NCI-H1105 (cell line): ENCODE measurements at regions not wholly inside any gene's neighbourhood (a gene's known extent, or its start where the extent isn't known, plus 50 kb on each side); places are given as distances from the start of the nearest gene placed in this dataset.

Source experiments
- DNase-seq: peaks from one replicate; lab custom pipeline; 2025; lab: John Stamatoyannopoulos, UW

DNA sequence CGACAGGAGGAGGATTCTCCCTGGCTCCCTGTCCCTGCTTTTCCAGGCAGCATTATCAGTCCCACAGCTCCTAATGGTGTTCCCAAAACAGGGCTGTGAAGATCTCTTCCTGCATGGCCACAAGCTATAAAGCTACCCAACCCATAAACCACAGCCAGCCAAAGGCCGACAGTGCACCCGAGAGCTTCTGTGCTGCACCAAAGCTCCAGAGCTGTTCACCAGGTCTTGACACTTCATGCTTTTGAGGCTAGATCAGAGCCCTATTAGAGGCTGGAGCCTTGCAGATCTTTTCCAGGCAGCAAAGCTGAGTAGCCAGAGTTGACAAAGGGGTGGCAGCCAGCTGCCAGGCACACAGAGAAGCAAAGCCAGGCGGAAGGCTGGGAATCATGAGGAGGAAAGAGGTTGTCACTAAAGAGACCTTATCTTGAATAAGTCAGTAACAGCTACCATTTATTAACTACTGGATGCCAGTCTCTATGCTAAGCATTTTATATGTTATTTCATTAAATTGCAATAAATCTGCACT lies 180.4 kb downstream of the KATNAL1 start:
- DNase-seq: no peak

DNA sequence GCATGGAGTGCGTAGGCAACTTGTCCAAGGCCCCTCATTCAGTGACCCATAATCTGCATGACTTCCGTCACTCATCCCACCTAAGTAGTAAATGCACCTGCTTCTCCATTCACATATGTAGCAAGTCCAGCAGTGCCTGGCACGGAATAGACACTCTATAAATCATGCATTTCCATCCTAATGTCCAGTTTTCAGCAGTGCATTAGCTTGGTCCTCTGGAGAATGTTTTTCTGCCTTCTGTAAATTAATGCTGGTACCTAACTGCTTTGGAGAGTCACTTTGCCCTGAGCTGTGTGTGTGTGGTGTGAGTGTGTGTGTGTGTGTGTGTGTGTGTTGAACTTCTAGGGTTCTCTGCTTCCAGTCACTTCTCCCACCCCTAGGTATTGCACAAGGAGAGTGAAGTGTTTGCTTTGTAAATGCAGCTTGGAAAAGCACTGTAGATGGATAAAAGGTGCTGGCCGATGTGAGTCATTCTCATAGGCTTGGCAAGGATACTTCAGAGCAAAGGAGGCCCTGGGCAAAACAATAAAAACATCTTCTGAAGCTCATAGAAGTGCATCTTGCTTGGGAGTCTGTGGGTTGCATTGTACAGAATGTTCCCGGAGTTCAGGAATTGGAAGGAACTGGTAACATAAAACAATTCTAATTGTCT lies 181.8 kb downstream of the KATNAL1 start:
- peak; percentile 2 for DNase-seq

- DNase-seq: no peak
Observed at GRCh38 chr13:30124131-30124768, 183.1 kb downstream of the KATNAL1 start.

DNA sequence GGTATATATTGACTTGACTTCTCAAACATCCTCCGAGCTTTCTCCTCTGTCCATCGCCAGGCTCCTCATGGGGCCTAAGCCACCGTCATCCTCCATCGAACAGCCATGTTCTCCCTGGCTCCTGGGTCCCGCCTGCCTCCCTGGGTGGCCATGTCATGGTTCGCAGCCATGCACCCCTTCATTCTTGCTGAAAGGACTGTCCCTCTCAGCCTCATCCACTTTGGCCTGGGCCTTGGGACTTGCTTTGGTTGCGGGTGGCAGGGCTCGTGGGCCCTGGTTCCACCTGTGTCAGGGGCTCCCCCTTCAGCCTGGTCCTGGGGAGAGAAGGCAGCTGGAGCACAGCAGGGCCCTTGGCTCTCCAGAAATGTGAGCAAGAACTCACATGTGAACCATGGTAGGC lies 183.8 kb downstream of the KATNAL1 start:
- no peak for DNase-seq

- DNase-seq: no peak
Observed at GRCh38 chr13:30121666-30122065, 185.7 kb downstream of the KATNAL1 start.

GRCh38 chr13:30121244-30121643 lies 186.1 kb downstream of the KATNAL1 start:
- no peak for DNase-seq

DNA sequence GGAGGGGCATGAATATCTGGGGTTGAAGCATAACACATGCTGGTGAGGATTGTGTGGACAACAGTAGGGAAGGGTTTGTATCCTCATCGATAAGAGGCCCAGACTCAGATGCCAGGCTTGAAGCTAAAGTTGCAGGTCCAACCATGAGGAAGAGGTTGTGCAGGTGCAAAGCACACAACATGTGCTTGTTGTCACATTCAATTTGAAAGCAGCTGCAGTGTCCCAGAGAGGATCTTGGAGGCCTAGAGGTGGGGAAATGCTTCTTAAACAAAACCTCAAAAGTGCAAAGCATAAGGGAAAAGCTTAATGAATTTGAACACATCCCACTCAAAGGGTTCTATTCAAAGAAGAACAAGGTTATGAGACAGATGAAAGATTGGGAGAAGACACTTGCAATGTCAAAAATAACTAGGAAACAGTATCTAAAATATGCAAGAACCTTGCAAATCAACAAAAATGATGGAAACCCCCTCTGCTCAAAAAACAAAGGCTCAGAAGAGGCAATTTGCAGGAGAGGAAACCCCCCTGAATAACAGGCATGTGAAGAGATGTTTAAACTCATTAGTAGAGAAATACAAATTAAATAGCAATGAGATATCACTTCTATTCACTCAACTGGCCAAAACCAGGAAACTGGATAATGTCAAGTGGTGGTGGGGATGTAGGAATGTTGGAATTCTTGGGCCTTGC lies 187.1 kb downstream of the KATNAL1 start:
- no peak for DNase-seq

- DNase-seq: no peak
Observed at GRCh38 chr13:30119476-30119875, 187.9 kb downstream of the KATNAL1 start.

DNA sequence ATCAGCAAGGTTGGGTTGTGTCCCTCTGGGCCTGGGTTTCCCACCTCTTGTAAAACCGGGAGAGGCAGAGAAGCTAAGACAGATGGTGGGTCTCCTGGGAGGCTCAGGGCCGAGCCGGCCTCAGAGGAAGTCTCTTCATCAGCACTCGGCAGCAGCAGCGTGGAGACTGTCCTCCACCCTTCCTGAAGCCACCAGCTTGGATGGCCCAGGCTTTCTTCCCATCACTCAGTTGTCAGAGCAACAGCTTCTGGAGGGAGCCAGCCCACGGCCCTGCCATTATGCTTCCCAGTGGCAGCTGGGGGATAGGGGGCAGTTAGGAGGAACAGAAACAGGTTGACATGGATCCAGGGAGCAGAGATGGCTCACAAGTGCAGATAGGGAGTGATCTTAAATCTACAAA lies 191.0 kb downstream of the KATNAL1 start:
- no peak for DNase-seq

GRCh38 chr13:30115257-30115600 lies 192.1 kb downstream of the KATNAL1 start:
- DNase-seq: no peak

- peak; percentile 66 for DNase-seq
Observed at GRCh38 chr13:30114571-30115256, 192.6 kb downstream of the KATNAL1 start.

GRCh38 chr13:30113983-30114570 lies 193.3 kb downstream of the KATNAL1 start:
- no peak for DNase-seq

DNA sequence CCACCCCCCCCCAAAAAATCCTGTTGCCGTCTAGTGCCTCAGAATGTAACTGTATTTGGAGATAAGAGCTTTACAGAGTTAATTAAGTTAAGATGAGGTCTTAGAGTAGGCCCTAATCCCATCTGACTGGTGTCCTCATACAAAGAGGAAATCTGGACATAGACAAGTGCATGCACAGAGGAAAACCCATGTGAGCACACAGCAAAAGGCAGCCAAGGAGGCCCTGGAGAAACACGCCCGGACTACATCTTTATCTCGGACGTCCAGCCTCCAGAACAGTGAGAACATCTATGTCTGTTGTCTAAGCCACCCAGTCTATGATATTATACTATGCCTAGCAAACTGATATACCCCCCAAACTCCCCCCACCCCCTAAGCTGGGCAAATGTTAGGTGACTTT lies 193.8 kb downstream of the KATNAL1 start:
- DNase-seq: no peak

DNA sequence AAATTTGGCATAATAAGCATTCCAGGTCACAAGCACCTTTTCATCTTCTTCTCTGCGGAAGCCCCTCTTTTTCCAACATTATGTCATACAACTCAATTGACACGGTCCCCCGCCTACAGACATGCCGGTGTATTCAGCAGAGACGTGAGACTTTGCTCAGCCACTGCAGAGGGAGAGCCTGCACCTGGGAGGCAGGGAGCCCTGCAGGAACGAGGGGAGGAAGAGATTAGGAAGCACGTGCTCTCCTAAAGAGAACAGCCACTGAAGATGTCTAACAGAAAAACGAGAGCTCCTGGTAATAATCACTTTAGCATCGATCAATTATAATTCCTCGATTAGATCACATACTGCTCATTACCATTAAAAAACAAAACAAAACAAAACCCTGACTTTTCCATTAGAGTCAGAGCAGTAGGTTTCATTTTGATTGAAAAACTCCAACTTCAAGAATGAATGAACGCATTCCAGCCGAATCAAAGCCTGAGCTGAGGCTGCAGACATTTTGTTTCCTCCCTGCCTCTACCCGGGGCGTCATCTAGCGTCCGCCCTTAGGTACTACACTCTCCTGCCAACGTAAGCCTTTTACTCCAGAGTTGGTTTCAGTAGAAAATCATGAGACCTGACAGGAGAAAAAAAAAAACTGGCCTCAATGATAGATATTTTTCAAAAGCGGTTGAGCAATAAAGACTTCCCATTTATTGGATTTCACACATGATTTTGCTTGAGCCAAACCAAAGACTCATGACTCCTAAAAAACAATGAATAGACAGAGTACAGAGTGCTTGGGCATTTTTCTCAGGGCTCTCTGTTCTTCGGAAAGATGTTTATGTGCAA lies 194.5 kb downstream of the KATNAL1 start:
- DNase-seq: peak; percentile 39

DNA sequence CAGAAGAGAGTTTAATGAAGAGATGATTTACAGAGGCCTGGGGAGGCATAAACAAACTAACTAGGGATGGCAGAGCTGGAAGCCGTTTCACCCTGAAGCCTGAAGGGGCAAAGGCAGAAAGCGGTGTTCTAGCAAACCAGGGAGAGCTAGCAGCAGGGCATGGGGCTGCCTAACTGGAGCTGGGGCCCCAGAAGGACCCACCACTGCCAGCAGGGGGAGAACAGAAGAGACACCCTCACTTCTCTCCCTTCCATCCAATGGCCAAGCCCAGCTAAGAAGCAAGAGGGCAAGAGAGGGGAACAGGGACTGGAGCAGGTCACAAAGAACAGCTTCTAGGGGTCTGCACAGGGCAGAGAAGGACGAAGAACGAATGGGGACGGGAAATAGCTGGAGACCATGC lies 195.5 kb downstream of the KATNAL1 start:
- DNase-seq: no peak

- no peak for DNase-seq
Observed at GRCh38 chr13:30110301-30111070, 196.9 kb downstream of the KATNAL1 start.

- DNase-seq: no peak
Observed at GRCh38 chr13:30109471-30110135, 197.7 kb downstream of the KATNAL1 start.

GRCh38 chr13:30108913-30109237 lies 198.5 kb downstream of the KATNAL1 start:
- DNase-seq: peak; percentile 82

GRCh38 chr13:30108216-30108912 lies 199.0 kb downstream of the KATNAL1 start:
- DNase-seq: no peak
